PC-9 (cell line): ENCODE measurements at regions not wholly inside any gene's neighbourhood (a gene's known extent, or its start where the extent isn't known, plus 50 kb on each side); places are given as distances from the start of the nearest gene placed in this dataset.

Experiments used
- EZH2 ChIP-seq: fragments of 200-600 bp; sonication (generic); IDR thresholded peaks from 2 replicates; pipeline ENCODE4 v1.8.0; 2017; ENCODE audit warnings: antibody characterized with exemption, low read depth
- TF ChIP-seq, protein P1 (sequence below): fragments of 200-600 bp; sonication (generic); conservative IDR thresholded peaks from 2 replicates; pipeline ENCODE4 v1.6.1; 2017; ENCODE audit warnings: mixed run types, antibody characterized with exemption, mild to moderate bottlenecking, moderate library complexity

DNA sequence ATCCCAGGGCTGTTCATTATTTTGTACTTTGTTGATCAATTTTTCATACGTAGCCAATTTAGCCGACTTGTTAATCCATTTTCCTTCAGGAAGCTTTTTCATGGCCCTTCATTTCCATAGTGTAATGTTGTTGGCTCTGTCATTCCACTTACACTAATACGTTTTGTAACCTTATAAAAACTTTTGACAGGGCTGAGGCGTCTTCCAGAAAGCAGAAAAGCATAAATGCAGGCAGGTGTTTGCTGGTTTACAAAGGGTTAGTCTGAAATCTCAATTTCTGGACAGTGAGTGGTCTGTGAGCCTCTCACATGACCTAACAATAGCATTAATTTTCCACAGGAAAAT lies 444.0 kb downstream of the OTOL1 start:
- TF ChIP-seq, protein P1, sequence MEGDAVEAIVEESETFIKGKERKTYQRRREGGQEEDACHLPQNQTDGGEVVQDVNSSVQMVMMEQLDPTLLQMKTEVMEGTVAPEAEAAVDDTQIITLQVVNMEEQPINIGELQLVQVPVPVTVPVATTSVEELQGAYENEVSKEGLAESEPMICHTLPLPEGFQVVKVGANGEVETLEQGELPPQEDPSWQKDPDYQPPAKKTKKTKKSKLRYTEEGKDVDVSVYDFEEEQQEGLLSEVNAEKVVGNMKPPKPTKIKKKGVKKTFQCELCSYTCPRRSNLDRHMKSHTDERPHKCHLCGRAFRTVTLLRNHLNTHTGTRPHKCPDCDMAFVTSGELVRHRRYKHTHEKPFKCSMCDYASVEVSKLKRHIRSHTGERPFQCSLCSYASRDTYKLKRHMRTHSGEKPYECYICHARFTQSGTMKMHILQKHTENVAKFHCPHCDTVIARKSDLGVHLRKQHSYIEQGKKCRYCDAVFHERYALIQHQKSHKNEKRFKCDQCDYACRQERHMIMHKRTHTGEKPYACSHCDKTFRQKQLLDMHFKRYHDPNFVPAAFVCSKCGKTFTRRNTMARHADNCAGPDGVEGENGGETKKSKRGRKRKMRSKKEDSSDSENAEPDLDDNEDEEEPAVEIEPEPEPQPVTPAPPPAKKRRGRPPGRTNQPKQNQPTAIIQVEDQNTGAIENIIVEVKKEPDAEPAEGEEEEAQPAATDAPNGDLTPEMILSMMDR, result no peak
- no peak for TF ChIP-seq EZH2
